Esophagus muscularis mucosa (tissue), 4 donors: ENCODE measurements at regions not wholly inside any gene's neighbourhood (a gene's known extent, or its start where the extent isn't known, plus 50 kb on each side); places are given as distances from the start of the nearest gene placed in this dataset.

Experiments used
- DNase-seq: peaks from one replicate; pipeline ENCODE4 v3.0.0-alpha.2; 2017; ENCODE audit errors: extremely low spot score
- H3K27ac ChIP-seq, 4 donors: fragments of 200-600 bp; sonication (generic); replicated peaks in 1 of 4; 1 replicate in 3 of 4; 2 replicates in 1 of 4; pipeline ENCODE4 v1.5.1; 2016 to 2019; ENCODE audit warnings: mild to moderate bottlenecking in 1 of 4
- H3K27me3 ChIP-seq, 4 donors: fragments of 200-600 bp; sonication (generic); one replicate each; pipeline versions ENCODE4 v1.5.1 to v1.6.0; 2016 to 2019
- H3K36me3 ChIP-seq, 4 donors: fragments of 200-600 bp; sonication (generic); one replicate each; pipeline ENCODE4 v1.5.1; 2016 to 2019
- H3K4me1 ChIP-seq, 4 donors: fragments of 200-600 bp; sonication (generic); one replicate each; pipeline ENCODE4 v1.5.1; 2016 to 2019
- H3K4me3 ChIP-seq, 4 donors: fragments of 200-600 bp; sonication (generic); 1 replicate in 2 of 4; 2 replicates in 2 of 4; pipeline ENCODE4 v1.5.1; 2016 to 2019; ENCODE audit warnings: mild to moderate bottlenecking in 4 of 4, moderate library complexity in 1 of 4
- H3K9me3 ChIP-seq, 4 donors: fragments of 200-600 bp; sonication (generic); 1 replicate in 3 of 4; 2 replicates in 1 of 4; pipeline ENCODE4 v1.5.1; 2016 to 2019
- EP300 ChIP-seq: sonication (generic); formaldehyde crosslinking; IDR thresholded peaks from one replicate; pipeline ENCODE4 v1.6.1; 2017; ENCODE audit warnings: antibody characterized with exemption
- POLR2A ChIP-seq: fragments of 450-650 bp; IDR thresholded peaks from one replicate; pipeline ENCODE4 v1.6.1; 2017; ENCODE audit warnings: antibody characterized with exemption, moderate library complexity, mild to moderate bottlenecking, low read depth
- POLR2AphosphoS5 ChIP-seq, 2 donors: sonication (generic); formaldehyde crosslinking; IDR thresholded peaks; one replicate each; pipeline ENCODE4 v1.6.1; 2017; ENCODE audit warnings: antibody characterized with exemption in 2 of 2
- WGBS: methylation state at CpG from one replicate; pipeline ENCODE4 v1.1.5; 2018; 5-methylcytosine and 5-hydroxymethylcytosine counted together
- intact Hi-C: fragments of 100-400 bp; cut with DNase I; formaldehyde crosslinking; loops from one replicate; pipeline ENCODE4 v1.15.1; 2023
- TF ChIP-seq, protein P1 (sequence below), 3 experiments: fragments of 200-600 bp in 2 of 3; fragments of 450-650 bp in 1 of 3; sonication (generic) in 2 of 3; IDR thresholded peaks; one replicate each; pipeline ENCODE4 v1.5.1; 2017 to 2019; ENCODE audit warnings: antibody characterized with exemption in 3 of 3, mild to moderate bottlenecking in 2 of 3, moderate library complexity in 1 of 3

DNA sequence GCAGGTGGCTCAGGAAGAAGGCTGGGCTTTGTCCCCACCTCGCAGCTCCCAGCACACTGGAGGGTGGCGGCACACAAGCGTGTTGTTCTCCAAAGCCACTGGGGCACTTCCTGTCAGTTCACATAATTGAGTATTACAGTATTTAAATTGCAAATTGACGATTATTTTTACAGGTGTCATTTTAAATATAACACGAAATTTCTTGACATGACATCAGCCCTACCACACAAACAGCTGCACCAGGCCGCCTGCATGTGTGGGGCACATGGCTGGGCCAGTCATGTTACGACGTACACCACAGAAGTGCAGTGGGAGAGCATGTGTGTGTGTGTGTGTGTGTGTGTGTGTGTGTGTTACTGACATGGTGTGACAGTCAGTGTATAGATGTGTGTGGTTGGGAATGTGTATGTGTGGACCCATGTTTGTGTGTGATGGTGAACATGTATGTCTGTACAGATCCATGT is 155.6 kb downstream of the TTC32 start:
- WGBS, result 90% methylated on average over 8 of the region's 8 CpGs

DNA sequence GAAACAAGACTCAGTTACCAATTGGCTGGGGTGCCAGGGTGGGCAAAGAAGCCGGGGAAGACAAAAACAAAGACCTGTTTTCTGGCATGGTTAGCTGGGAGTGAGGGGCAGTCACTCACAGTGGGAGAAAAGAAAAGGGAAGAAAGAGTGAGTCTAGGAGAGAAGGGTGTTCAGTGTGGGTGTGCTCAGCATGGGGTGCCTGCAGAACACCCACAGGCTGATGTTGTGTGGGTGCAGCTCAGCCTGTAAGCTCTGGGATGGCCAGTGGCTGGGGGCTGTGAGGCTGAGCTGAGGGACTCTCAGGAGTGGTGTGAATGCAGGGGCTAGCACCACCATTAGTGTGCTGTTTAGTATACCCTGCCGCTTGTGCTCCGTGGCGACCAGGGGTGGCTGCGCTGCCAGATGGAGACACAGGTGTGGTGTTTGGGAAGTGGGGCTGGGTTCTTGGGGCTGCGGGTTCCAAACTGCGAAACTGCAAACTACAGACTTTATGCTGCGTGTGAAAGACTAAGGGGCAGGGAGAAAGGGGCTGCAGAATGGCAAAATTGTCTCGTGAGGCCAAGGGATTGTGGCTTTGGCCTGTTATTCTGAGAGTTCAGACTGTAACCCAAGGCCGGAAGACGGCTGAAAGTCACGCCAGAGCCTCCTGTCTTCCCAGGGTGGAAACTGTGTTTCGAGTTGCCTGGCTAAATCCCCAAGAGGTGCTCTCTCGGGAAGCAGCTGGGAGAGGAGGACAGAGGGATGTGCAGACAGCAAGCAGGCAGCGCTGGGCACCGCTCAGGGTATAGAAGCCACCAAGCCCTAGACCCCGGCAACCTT is 156.3 kb downstream of the TTC32 start:
- WGBS, result 86% methylated on average over 15 of the region's 17 CpGs
- TF ChIP-seq, protein P1, sequence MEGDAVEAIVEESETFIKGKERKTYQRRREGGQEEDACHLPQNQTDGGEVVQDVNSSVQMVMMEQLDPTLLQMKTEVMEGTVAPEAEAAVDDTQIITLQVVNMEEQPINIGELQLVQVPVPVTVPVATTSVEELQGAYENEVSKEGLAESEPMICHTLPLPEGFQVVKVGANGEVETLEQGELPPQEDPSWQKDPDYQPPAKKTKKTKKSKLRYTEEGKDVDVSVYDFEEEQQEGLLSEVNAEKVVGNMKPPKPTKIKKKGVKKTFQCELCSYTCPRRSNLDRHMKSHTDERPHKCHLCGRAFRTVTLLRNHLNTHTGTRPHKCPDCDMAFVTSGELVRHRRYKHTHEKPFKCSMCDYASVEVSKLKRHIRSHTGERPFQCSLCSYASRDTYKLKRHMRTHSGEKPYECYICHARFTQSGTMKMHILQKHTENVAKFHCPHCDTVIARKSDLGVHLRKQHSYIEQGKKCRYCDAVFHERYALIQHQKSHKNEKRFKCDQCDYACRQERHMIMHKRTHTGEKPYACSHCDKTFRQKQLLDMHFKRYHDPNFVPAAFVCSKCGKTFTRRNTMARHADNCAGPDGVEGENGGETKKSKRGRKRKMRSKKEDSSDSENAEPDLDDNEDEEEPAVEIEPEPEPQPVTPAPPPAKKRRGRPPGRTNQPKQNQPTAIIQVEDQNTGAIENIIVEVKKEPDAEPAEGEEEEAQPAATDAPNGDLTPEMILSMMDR (IDR thresholded peaks at IDR 0.05), result no peak
- TF ChIP-seq POLR2A (no peak), EP300 (no peak), POLR2AphosphoS5 (IDR thresholded peaks at IDR 0.05) (no peak)
- DNase-seq, result no peak
- H3K36me3 ChIP-seq, result no peaks in the 10 kb centered on the region
- peaks cover 0 to 13% (median 10%) of the 10 kb centered on the region in 4 donors for H3K4me1 ChIP-seq
- no peak overlapping the region for H3K4me3 ChIP-seq
- intact Hi-C loops, result no loop called here
- no peak overlapping the region for H3K27ac ChIP-seq
- no peaks in the 10 kb centered on the region for H3K9me3 ChIP-seq
- H3K27me3 ChIP-seq, result no peaks in the 10 kb centered on the region

More for the DNA sequence above, 155.6 kb downstream of the TTC32 start:
- Histone ChIP-seq H3K27ac (no peak overlapping the region), H3K36me3 (no peaks in the 10 kb centered on the region), H3K27me3 (no peaks in the 10 kb centered on the region), H3K4me3 (no peak overlapping the region), H3K4me1 (peaks cover 0 to 15% (median 12%) of the 10 kb centered on the region in 4 donors), H3K9me3 (no peaks in the 10 kb centered on the region)
- intact Hi-C loops, result no loop called here
- no peak for DNase-seq
- TF ChIP-seq, protein P1 (IDR thresholded peaks at IDR 0.05), result no peak
- no peak for TF ChIP-seq POLR2A
- TF ChIP-seq EP300, result no peak
- no peak for TF ChIP-seq POLR2AphosphoS5 (IDR thresholded peaks at IDR 0.05)

DNA sequence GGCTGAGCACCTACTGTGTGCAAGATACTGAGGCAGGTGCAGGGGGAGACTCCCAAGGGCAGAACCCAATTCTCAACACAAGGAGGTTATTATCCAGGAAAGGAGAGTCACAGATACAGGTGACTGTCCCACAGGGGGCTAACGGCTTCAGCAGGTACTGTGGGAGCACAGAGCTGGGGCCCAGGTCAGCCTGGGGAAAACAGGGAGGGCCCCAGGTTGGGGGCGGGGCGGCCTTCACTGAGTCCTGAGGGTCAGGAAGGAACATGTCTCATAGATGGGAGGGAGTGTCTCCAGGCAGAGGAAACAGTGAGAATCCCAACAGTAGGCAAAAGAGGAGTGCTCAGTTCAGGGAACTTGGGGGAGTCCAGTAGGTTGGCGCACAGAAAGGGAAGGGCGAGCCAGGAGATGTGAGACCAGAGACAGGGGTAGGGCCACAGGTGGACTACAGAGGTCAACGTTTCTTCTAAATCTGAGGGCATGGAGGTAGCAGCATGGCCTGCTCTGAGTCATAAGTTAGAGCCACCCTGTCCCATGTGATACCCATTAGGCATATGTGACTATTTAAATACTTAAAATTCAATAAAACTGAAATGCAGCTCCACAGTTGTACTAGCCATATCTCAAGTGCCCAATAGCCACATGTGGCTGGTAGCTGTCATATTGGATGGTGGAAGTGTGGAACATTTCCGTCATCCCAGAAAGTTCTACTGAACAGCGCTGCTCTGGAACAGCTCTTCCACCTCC is 157.2 kb downstream of the TTC32 start:
- no peaks in the 10 kb centered on the region for H3K27me3 ChIP-seq
- H3K27ac ChIP-seq, result no peak overlapping the region
- intact Hi-C loops, result no loop called here
- H3K9me3 ChIP-seq, result no peaks in the 10 kb centered on the region
- no peak for DNase-seq
- TF ChIP-seq POLR2A (no peak), POLR2AphosphoS5 (IDR thresholded peaks at IDR 0.05) (no peak), EP300 (no peak)
- TF ChIP-seq, protein P1 (IDR thresholded peaks at IDR 0.05), result no peak
- no peak overlapping the region for H3K4me3 ChIP-seq
- no peaks in the 10 kb centered on the region for H3K36me3 ChIP-seq
- 90% methylated on average over 8 of the region's 8 CpGs for WGBS
- H3K4me1 ChIP-seq, result peaks cover 0 to 15% (median 13%) of the 10 kb centered on the region in 4 donors

DNA sequence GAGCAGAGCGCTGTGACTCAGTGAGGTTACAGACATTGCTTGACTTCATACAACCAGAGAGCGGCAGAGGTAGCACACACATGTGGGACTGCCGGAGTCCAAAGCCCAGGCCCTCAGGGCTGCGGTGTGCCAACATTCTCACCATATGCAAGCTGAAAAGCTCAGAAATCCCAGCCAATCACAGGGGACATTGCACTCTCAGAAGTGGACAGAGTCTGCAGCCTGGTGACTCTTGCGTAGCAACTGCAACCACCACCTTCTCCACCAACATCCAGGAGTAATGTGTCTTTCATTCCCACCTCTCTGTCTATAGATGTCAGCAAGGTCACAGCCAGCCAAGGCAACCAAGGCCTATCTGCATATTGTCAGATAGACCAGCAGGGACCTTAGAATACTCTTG is 158.1 kb downstream of the TTC32 start:
- DNase-seq, result no peak
- peaks cover 0 to 23% (median 22%) of the 10 kb centered on the region in 4 donors for H3K4me1 ChIP-seq
- no peak overlapping the region for H3K27ac ChIP-seq
- no peaks in the 10 kb centered on the region for H3K9me3 ChIP-seq
- 94% methylated on average over 5 of the region's 5 CpGs for WGBS
- H3K36me3 ChIP-seq, result no peaks in the 10 kb centered on the region
- intact Hi-C loops, result no loop called here
- TF ChIP-seq EP300 (no peak), POLR2A (no peak), POLR2AphosphoS5 (IDR thresholded peaks at IDR 0.05) (no peak)
- TF ChIP-seq, protein P1 (IDR thresholded peaks at IDR 0.05), result no peak
- H3K27me3 ChIP-seq, result no peaks in the 10 kb centered on the region
- H3K4me3 ChIP-seq, result no peak overlapping the region
